ENCODE measurements at regions not wholly inside any gene's neighbourhood (a gene's known extent, or its start where the extent isn't known, plus 50 kb on each side); places are given as distances from the start of the nearest gene placed in this dataset.

GRCh38 chr19:30172613-30173242 is 199.5 kb upstream of the ZNF536 start:
- ChIA-PET POLR2A (no interaction called here), CTCF (no interaction called here)
- ATAC-seq (ENCODE audit: low read depth) = no peak
- Mint-ChIP-seq H3K27me3 (no peaks in the 10 kb centered on the region), H3K9me3 (no peaks in the 10 kb centered on the region), H3K4me3 (no peak overlapping the region), H3K36me3 (ENCODE audit: low read depth) (no peaks in the 10 kb centered on the region), H3K4me1 (no peaks in the 10 kb centered on the region), H3K27ac (no peak overlapping the region)
- intact Hi-C loops (cut with micrococcal nuclease) = no loop called here
- no peak for TF ChIP-seq CTCF (IDR thresholded peaks at IDR 0.05)
- no peak for DNase-seq

- POLR2A ChIA-PET = no interaction called here
- no peaks in the 10 kb centered on the region for H3K4me1 Mint-ChIP-seq
- CTCF ChIA-PET = no interaction called here
Observed at GRCh38 chr19:30173593-30174356, 198.4 kb upstream of the ZNF536 start.

GRCh38 chr19:30174357-30174645 is 197.9 kb upstream of the ZNF536 start:
- TF ChIP-seq CTCF (IDR thresholded peaks at IDR 0.05) = no peak
- no peak for DNase-seq
- H3K27me3 Mint-ChIP-seq = no peaks in the 10 kb centered on the region
- no peaks in the 10 kb centered on the region for H3K4me1 Mint-ChIP-seq
- ChIA-PET CTCF (no interaction called here), POLR2A (no interaction called here)
- H3K9me3 Mint-ChIP-seq = peaks cover under 1% of the 10 kb centered on the region
- no peak overlapping the region for H3K4me3 Mint-ChIP-seq
- intact Hi-C loops (cut with micrococcal nuclease) = no loop called here
- no peak overlapping the region for H3K27ac Mint-ChIP-seq
- ATAC-seq (ENCODE audit: low read depth) = no peak
- H3K36me3 Mint-ChIP-seq (ENCODE audit: low read depth) = no peaks in the 10 kb centered on the region

More at GRCh38 chr19:30173593-30174356, 198.4 kb upstream of the ZNF536 start:
- Mint-ChIP-seq H3K4me3 (no peak overlapping the region), H3K27me3 (no peaks in the 10 kb centered on the region), H3K27ac (no peak overlapping the region), H3K36me3 (ENCODE audit: low read depth) (no peaks in the 10 kb centered on the region), H3K9me3 (no peaks in the 10 kb centered on the region)
- TF ChIP-seq CTCF (IDR thresholded peaks at IDR 0.05) = no peak
- intact Hi-C loops (cut with micrococcal nuclease) = no loop called here
- DNase-seq (no peak), ATAC-seq (ENCODE audit: low read depth) (no peak)

- POLR2A ChIA-PET = no interaction called here
Observed at GRCh38 chr19:30174791-30175190, 197.4 kb upstream of the ZNF536 start.

GRCh38 chr19:30175987-30176386 is 196.2 kb upstream of the ZNF536 start:
- H3K9me3 Mint-ChIP-seq = peaks cover 9% of the 10 kb centered on the region
- no peak for ATAC-seq (ENCODE audit: low read depth)
- TF ChIP-seq CTCF (IDR thresholded peaks at IDR 0.05) = no peak
- CTCF ChIA-PET = no interaction called here
- H3K27ac Mint-ChIP-seq = no peak overlapping the region
- no peaks in the 10 kb centered on the region for H3K27me3 Mint-ChIP-seq
- POLR2A ChIA-PET = no interaction called here
- DNase-seq = no peak
- intact Hi-C loops (cut with micrococcal nuclease) = no loop called here
- H3K4me3 Mint-ChIP-seq = no peak overlapping the region
- H3K4me1 Mint-ChIP-seq = no peaks in the 10 kb centered on the region
- no peaks in the 10 kb centered on the region for H3K36me3 Mint-ChIP-seq (ENCODE audit: low read depth)

More at GRCh38 chr19:30174791-30175190, 197.4 kb upstream of the ZNF536 start:
- Mint-ChIP-seq H3K27me3 (no peaks in the 10 kb centered on the region), H3K4me1 (no peaks in the 10 kb centered on the region), H3K9me3 (peaks cover 5% of the 10 kb centered on the region), H3K36me3 (ENCODE audit: low read depth) (no peaks in the 10 kb centered on the region), H3K4me3 (no peak overlapping the region), H3K27ac (no peak overlapping the region)
- no peak for DNase-seq
- CTCF ChIA-PET = no interaction called here
- intact Hi-C loops (cut with micrococcal nuclease) = no loop called here
- no peak for TF ChIP-seq CTCF (IDR thresholded peaks at IDR 0.05)
- no peak for ATAC-seq (ENCODE audit: low read depth)
